Limb (tissue), 2 donors: ENCODE measurements at regions not wholly inside any gene's neighbourhood (a gene's known extent, or its start where the extent isn't known, plus 50 kb on each side); places are given as distances from the start of the nearest gene placed in this dataset.
"Not testable (repeated sequence)": the region's sequence is repeated elsewhere in the genome, so short reads cannot be mapped to it uniquely, and the experiment has no call there.

ENCODE experiments used
- DNase-seq, 2 donors: peaks; one replicate each; pipeline ENCODE4 v3.0.0-alpha.2; 2016; ENCODE audit errors: extremely low spot score in 2 of 2

- DNase-seq = no peak
Observed at GRCh38 chr10:120048391-120048790, 155.9 kb downstream of the SEC23IP start.

GRCh38 chr10:120051671-120052070 lies 159.1 kb downstream of the SEC23IP start:
- no peak for DNase-seq

GRCh38 chr10:120052964-120053702 lies 160.6 kb downstream of the SEC23IP start:
- DNase-seq = no peak

- DNase-seq = not testable (repeated sequence)
Observed at GRCh38 chr10:120059790-120060189, 167.3 kb downstream of the SEC23IP start.

- no peak for DNase-seq
Observed at GRCh38 chr10:120067427-120067826, 174.9 kb downstream of the SEC23IP start.

GRCh38 chr10:120069700-120070099 lies 177.2 kb downstream of the SEC23IP start:
- DNase-seq = no peak

- no peak for DNase-seq
Observed at GRCh38 chr10:120075349-120075748, 182.8 kb downstream of the SEC23IP start.

GRCh38 chr10:120076996-120077706 lies 184.6 kb downstream of the SEC23IP start:
- DNase-seq = no peak

GRCh38 chr10:120077707-120078492 lies 185.4 kb downstream of the SEC23IP start:
- no peak for DNase-seq

- DNase-seq = peak in 1 of 2 donors; percentile 35
Observed at GRCh38 chr10:120085096-120085796, 192.7 kb downstream of the SEC23IP start.

- no peak for DNase-seq
Observed at GRCh38 chr10:120086066-120086465, 193.5 kb downstream of the SEC23IP start.

GRCh38 chr10:120087109-120087508 lies 194.6 kb downstream of the SEC23IP start:
- DNase-seq = no peak

- DNase-seq = no peak
Observed at GRCh38 chr10:120095875-120096274, 203.3 kb downstream of the SEC23IP start.

GRCh38 chr10:120097766-120098165 lies 205.2 kb downstream of the SEC23IP start:
- no peak for DNase-seq

GRCh38 chr10:120098232-120098930 lies 205.9 kb downstream of the SEC23IP start:
- peak in 1 of 2 donors; percentile 13 for DNase-seq

- DNase-seq = no peak
Observed at GRCh38 chr10:120103738-120104560, 211.4 kb downstream of the SEC23IP start.

GRCh38 chr10:120105001-120105400 lies 212.5 kb downstream of the SEC23IP start:
- no peak for DNase-seq

- no peak for DNase-seq
Observed at GRCh38 chr10:120105492-120105891, 213.0 kb downstream of the SEC23IP start.

GRCh38 chr10:120108916-120109315 lies 216.4 kb downstream of the SEC23IP start:
- no peak for DNase-seq

- not testable (repeated sequence) for DNase-seq
Observed at GRCh38 chr10:120109725-120110124, 217.2 kb downstream of the SEC23IP start.
